ENCODE measurements at regions not wholly inside any gene's neighbourhood (a gene's known extent, or its start where the extent isn't known, plus 50 kb on each side); places are given as distances from the start of the nearest gene placed in this dataset.

- in situ Hi-C loops (cut with MboI; ENCODE audit: low sequenced_read_pairs), result no loop called here
Measured at GRCh38 chr19:31505596-31505910, 156.3 kb upstream of the TSHZ3 start.

More at GRCh38 chr19:31505596-31505910, 156.3 kb upstream of the TSHZ3 start:
- no peak overlapping the region for H4K5ac ChIP-seq (ENCODE audit: low read depth, low read length)
- H3K4ac ChIP-seq (ENCODE audit: low read depth, low read length), result no peak overlapping the region
- H4K20me1 ChIP-seq (ENCODE audit: insufficient read depth, low read length), result no peaks in the 10 kb centered on the region
- no peak overlapping the region for H3K4me3 ChIP-seq (ENCODE audit: insufficient read depth, low read depth, low read length)
- no peak overlapping the region for H3K14ac ChIP-seq (replicated peaks; ENCODE audit: low read depth, low read length)
- CTCF ChIA-PET, result no interaction called here
- H2BK120ac ChIP-seq (ENCODE audit: low read depth, low read length), result no peak overlapping the region
- no peak overlapping the region for H3K27ac ChIP-seq (ENCODE audit: insufficient read depth, low read length)
- TF ChIP-seq MAZ (IDR thresholded peaks at IDR 0.05; ENCODE audit: borderline replicate concordance, low read depth, low read length) (no peak), POLR2A (IDR thresholded peaks at IDR 0.05; ENCODE audit: low read depth, low read length) (no peak), USF2 (IDR thresholded peaks at IDR 0.05; ENCODE audit: low read depth, low read length) (no peak), BHLHE40 (IDR thresholded peaks at IDR 0.05; ENCODE audit: low read depth, low read length) (no peak), SMC3 (IDR thresholded peaks at IDR 0.05; ENCODE audit: low read depth, low read length) (no peak), MXI1 (IDR thresholded peaks at IDR 0.05; ENCODE audit: borderline replicate concordance, low read depth, low read length) (no peak), FOS (IDR thresholded peaks at IDR 0.05; ENCODE audit: low read depth, low read length) (no peak), NFE2L2 (IDR thresholded peaks at IDR 0.05; ENCODE audit: low read depth, low read length) (no peak), RFX5 (IDR thresholded peaks at IDR 0.05; ENCODE audit: low read depth, low read length) (no peak), RAD21 (IDR thresholded peaks at IDR 0.05; ENCODE audit: low read length) (no peak), CTCF (conservative IDR thresholded peaks at IDR 0.05; ENCODE audit: low read depth, low read length) (no peak)
- DNase-seq (no peak), ATAC-seq (ENCODE audit: low read depth) (no peak)
- H3K18ac ChIP-seq (ENCODE audit: low read depth, low read length), result no peak overlapping the region
- no peak overlapping the region for H3K4me2 ChIP-seq (ENCODE audit: low read depth, low read length)
- peaks cover 3% of the 10 kb centered on the region; the same call in 1 of the 2 replicates for H3K27me3 ChIP-seq (ENCODE audit: control insufficient read depth, insufficient read depth, low read length)
- no peak overlapping the region for H2AK5ac ChIP-seq (ENCODE audit: low read depth, low read length)
- H3K4me1 ChIP-seq (ENCODE audit: control insufficient read depth, insufficient read depth, low read length), result no peaks in the 10 kb centered on the region
- H3K36me3 ChIP-seq (ENCODE audit: control insufficient read depth, insufficient read depth, low read length), result no peaks in the 10 kb centered on the region
- H3K9ac ChIP-seq (ENCODE audit: low read depth, low read length), result no peak overlapping the region
- H4K8ac ChIP-seq (ENCODE audit: low read depth in 2 of 2, low read length in 2 of 2), result no peak overlapping the region
- H2BK15ac ChIP-seq (ENCODE audit: low read depth, low read length), result no peak overlapping the region
- WGBS, 2 experiments (ENCODE audit: extremely low coverage in 2 of 2, insufficient read length in 1 of 2), result 87% methylated on average over 3 of the region's 6 CpGs; no CpG with 5 or more reads in 1 of the 2 experiments
- BruUV-seq (replicated peaks), result no TSS peak
- H3K23ac ChIP-seq (ENCODE audit: low read depth, low read length), result no peak overlapping the region
- no peak overlapping the region for H2BK5ac ChIP-seq (ENCODE audit: low read depth, low read length, poor library complexity, severe bottlenecking)
- H3K9me1 ChIP-seq (ENCODE audit: insufficient read depth, low read length), result no peaks in the 10 kb centered on the region
- H3K79me1 ChIP-seq (ENCODE audit: low read depth in 1 of 2, low read length in 2 of 2), result no peaks in the 10 kb centered on the region
- H3K56ac ChIP-seq (ENCODE audit: extremely low read depth, insufficient read depth, low read length), result no peak overlapping the region
- no peak overlapping the region for H4K91ac ChIP-seq (ENCODE audit: insufficient read depth, low read depth, low read length)
- H2BK20ac ChIP-seq (ENCODE audit: low read depth, low read length), result no peak overlapping the region
- intact Hi-C loops (cut with micrococcal nuclease) (no loop called here), dilution Hi-C loops (cut with HindIII; ENCODE audit: low sequenced_read_pairs, unreplicated experiment) (no loop called here)
- POLR2A ChIA-PET (ENCODE audit: unreplicated experiment), result no interaction called here
- H3K9me3 ChIP-seq (ENCODE audit: control insufficient read depth, insufficient read depth, low read length), result no peaks in the 10 kb centered on the region
- no peak overlapping the region for H2AFZ ChIP-seq (replicated peaks; ENCODE audit: low read length, poor library complexity)
- peak overlapping the region; percentile 42 for H2AK9ac ChIP-seq (replicated peaks; ENCODE audit: low read depth, low read length, poor library complexity)

Data from IMR-90 (cell line).